IPS-11a (cell line): ENCODE measurements at regions not wholly inside any gene's neighbourhood (a gene's known extent, or its start where the extent isn't known, plus 50 kb on each side); places are given as distances from the start of the nearest gene placed in this dataset.

ENCODE experiments used
- H3K4me3 ChIP-seq: one replicate; pipeline ENCODE4 v1.5.1; 2013; ENCODE audit warnings: low read depth, low read length, control low read depth

DNA sequence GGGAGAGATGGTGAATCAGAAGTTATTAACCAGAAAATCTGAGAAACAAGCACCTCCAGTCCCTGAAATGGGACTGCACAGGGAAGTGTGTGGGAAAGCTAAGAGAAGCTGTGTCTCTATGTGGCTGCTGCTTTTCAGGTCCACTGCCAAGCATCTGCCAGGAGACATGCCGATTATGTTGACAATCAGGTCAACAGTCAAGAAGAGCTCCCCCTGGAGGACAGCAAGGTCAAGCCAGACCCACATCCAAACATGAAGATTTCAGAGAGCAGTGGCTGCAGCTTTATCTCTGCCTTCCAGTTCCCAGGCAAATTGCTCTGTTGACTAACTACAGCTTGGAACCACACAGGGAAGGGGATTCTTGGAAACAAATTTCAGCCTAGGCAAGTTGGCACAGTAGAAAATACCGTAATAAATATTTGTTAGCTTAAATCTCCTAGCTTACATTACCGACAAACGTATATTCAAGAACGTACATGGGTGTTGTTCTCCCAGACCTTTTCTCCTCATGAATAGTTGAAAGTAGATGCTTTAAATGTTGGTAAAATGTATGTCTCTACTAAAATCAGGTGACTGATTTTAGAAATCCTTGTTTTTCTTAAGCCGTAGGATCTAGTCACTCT is 394.5 kb upstream of the RARB start:
- H3K4me3 ChIP-seq = no peak overlapping the region

GRCh38 chr3:25035526-25035925 is 392.5 kb upstream of the RARB start:
- no peak overlapping the region for H3K4me3 ChIP-seq

- no peak overlapping the region for H3K4me3 ChIP-seq
Observed at GRCh38 chr3:25036633-25037032, 391.4 kb upstream of the RARB start.

GRCh38 chr3:25037049-25037547 is 391.0 kb upstream of the RARB start:
- no peak overlapping the region for H3K4me3 ChIP-seq

DNA sequence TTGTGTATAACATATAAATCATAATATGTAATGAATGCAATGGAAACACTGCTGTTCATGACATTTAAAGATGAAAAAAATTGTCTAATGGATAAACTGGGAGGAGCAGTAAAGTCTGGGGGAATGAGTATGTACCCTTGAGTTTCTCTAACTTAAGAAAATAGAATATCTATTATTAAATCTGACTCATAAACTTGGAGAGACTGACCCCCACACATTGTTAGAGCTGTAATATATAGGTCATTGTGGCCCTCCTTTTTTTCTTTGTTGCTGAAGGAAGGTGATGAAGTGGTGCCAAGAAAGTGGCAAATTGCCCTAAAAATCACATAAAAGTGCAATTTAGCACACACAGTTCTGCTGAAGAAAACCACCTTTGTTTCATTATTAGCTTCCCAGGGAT is 389.8 kb upstream of the RARB start:
- no peak overlapping the region for H3K4me3 ChIP-seq

DNA sequence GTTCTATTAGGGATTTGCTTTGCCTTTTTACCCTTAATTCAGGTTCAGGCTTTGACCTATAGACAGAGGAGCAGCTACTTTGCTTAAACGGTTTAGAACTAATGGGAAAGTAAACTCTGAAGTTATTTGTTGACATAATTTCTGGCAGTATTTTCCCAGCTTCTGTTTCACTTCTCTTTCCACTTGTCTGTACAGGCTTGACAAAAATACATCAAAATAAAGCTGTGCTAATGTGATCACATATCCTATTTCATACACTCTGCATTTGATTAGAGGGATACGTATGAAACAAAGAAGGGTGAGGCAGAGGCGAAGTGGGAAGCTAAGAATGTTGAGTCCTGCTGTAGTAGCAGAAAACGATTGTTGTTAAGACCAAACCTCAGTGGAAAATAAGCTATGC is 389.1 kb upstream of the RARB start:
- H3K4me3 ChIP-seq = no peak overlapping the region

GRCh38 chr3:25040748-25041147 is 387.3 kb upstream of the RARB start:
- no peak overlapping the region for H3K4me3 ChIP-seq

DNA sequence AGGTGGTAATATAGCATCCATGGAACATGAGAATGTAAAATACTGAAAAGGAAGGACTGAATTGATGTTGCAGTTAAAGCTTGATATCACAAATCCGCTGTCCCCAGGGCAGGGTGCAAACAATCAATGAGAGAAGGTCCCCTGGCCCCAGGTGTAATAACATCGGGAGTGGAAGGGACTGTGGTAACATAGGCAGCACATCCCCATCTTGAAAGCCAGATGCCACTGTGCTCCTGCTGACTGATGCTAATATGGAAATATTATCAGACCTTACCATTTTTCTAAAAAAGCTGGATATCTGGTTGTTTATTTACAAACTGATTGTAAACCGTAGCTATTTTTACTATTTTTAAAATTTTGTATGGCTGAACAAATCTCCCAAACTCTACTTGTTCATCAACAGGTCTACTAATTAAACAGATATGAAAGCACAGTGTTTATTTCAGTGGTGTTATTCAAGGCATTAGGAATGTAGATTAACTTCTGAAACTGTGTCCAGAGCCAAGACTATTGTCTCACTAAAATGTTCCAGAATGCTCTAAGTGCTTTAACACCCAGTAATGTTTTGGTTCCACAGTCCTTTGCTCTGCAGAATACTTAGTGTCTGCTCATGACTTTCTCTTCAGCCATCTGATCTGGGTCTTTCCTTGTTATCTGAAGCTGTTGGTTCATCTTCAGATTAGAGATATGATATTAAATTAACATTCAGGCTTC is 386.0 kb upstream of the RARB start:
- H3K4me3 ChIP-seq = no peak overlapping the region

DNA sequence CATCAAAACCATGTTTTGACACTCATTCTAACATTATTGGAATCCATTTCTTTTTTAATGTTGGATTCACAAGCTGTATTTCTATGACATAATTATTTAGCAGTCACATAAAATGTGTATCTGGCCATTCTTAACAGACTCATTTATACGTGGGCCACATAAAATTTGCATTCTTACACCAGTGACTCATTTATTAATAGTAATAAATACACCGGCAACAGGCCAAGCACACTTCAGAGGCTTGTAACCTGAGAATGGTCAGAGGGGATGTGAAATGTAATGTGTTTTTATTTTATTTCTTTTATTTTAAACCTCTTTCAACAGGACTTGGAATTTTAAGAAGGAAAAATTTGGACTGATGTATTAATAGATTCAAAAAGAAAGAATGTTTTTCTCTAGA is 384.9 kb upstream of the RARB start:
- no peak overlapping the region for H3K4me3 ChIP-seq

DNA sequence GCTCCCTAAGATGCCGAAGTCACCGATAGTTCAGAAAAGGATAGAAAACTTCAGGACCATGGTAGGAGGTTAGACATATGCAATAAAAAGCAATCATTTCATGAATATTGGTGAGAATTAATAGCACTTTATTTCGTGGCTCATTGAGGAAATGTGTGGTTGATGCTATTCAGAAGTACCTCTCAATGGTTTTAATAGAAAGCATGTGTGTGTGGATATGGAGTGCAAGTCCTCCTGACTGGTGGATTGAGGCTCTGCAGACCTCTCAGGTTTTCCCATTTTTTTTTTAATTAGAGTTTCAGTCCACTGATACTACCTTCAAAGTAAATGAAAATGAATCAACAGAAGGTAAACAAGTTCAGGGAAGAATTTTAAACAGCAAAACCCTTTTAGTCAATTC is 384.3 kb upstream of the RARB start:
- no peak overlapping the region for H3K4me3 ChIP-seq

GRCh38 chr3:25044762-25045710 is 383.0 kb upstream of the RARB start:
- H3K4me3 ChIP-seq = no peak overlapping the region

GRCh38 chr3:25046911-25047771 is 380.9 kb upstream of the RARB start:
- no peak overlapping the region for H3K4me3 ChIP-seq

GRCh38 chr3:25049304-25049703 is 378.8 kb upstream of the RARB start:
- H3K4me3 ChIP-seq = no peak overlapping the region

GRCh38 chr3:25053360-25053759 is 374.7 kb upstream of the RARB start:
- H3K4me3 ChIP-seq = no peak overlapping the region

DNA sequence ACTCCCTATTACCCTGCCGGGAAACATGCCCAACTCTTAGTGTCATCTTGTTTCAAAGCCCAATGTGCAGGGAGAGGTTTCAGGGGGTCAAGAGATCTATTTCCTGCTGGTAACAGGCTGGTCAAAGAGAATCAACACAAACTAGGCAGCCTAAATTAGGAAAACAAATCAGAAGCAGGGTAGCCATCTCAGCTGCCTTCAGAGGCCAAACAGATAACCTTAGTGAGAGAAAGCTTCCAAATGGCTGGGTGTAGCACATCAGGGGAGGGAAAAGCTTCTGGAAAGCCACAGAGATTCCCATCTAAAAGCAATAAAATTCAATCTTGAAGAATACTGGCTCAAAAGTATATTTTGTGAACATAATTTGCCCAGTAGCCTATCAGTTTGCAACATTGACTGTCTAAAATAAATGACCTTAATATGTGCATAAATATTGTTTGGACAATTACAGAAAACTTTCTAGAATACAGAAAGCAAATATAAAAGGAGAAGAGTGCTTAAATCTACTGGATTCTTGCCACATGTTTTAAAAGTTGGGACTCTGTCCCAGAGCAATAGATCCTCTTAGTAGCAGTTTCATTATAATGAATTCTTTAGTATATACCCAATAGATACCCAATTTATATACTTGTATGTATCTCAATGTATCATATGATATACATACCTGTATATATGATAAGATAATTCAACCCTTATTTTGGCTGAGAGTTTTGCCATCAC is 371.9 kb upstream of the RARB start:
- no peak overlapping the region for H3K4me3 ChIP-seq

- H3K4me3 ChIP-seq = no peak overlapping the region
Observed at GRCh38 chr3:25056803-25057351, 371.2 kb upstream of the RARB start.

- no peak overlapping the region for H3K4me3 ChIP-seq
Observed at GRCh38 chr3:25057379-25057778, 370.7 kb upstream of the RARB start.

GRCh38 chr3:25064681-25065080 is 363.4 kb upstream of the RARB start:
- no peak overlapping the region for H3K4me3 ChIP-seq

DNA sequence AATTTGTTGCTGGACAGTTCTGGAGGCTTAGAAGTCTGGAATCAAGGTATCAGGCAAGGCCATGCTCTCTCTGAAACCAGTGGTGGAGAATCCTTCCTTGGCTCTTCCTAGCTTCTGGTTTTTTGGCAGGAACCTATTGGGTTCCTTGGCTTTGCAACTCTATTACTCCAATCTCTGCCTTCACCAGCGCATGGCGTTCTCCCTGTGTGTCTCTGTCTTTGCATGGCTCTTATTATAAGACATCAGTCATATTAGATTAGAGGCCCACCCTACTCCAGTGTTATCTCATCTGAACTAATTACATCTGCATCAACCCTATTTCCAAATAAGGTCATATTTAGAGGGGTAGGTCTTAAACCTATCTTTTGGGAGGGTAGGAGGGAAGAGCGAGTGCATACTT is 358.1 kb upstream of the RARB start:
- H3K4me3 ChIP-seq = no peak overlapping the region

DNA sequence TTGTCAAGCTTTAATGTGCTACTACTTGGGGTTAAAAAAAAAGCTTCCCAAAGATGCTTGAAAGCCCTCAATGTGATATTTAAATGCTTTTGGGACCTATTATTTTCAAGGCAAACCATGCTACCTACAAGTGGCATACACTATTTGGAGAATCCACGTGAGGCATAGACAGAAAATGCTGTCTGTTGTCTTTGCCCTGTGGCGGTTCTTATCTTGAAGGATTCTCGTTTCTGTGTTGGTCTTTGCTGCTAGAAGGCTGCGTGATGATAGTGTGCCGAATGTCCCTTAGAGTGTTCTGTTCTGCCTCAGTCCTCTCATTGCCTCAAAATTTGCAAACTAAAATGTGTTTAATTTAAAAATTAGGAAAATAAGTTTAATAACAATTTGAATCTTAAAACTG is 356.2 kb upstream of the RARB start:
- H3K4me3 ChIP-seq = no peak overlapping the region
